ENCODE measurements at regions not wholly inside any gene's neighbourhood (a gene's known extent, or its start where the extent isn't known, plus 50 kb on each side); places are given as distances from the start of the nearest gene placed in this dataset.

- peaks cover 0 to 2% (median 0%) of the 10 kb centered on the region in 8 donors for H3K9me3 Mint-ChIP-seq
- Histone ChIP-seq H3K4me3 (ENCODE audit: low read length in 2 of 2) (no peak overlapping the region), H3K4me1 (ENCODE audit: insufficient read depth, low read length) (no peaks in the 10 kb centered on the region), H3K27me3 (ENCODE audit: insufficient read depth, low read length) (no peaks in the 10 kb centered on the region), H3K9me3 (ENCODE audit: control insufficient read depth in 1 of 2, low read length in 2 of 2) (no peaks in the 10 kb centered on the region), H3K27ac (ENCODE audit: low read depth, low read length) (no peak overlapping the region), H3K36me3 (ENCODE audit: insufficient read depth, low read length) (no peaks in the 10 kb centered on the region)
- DNase-seq: no peak
- H3K27me3 Mint-ChIP-seq: no peaks in the 10 kb centered on the region
- no peak overlapping the region for H3K27ac Mint-ChIP-seq
- no peaks in the 10 kb centered on the region for H3K36me3 Mint-ChIP-seq
- intact Hi-C loops (cut with micrococcal nuclease): no loop called here
- CTCF ChIA-PET (ENCODE audit: partially characterized antibody): no interaction called here
- no peak overlapping the region for H3K4me3 Mint-ChIP-seq
- no peaks in the 10 kb centered on the region for H3K4me1 Mint-ChIP-seq
- POLR2A ChIA-PET (ENCODE audit: partially characterized antibody): no interaction called here
Measured at GRCh38 chr5:58087905-58088304, 372.0 kb downstream of the PLK2 start.

- CTCF ChIA-PET (ENCODE audit: partially characterized antibody): no interaction called here
- H3K27ac Mint-ChIP-seq: no peak overlapping the region
- Histone ChIP-seq H3K9me3 (ENCODE audit: control insufficient read depth in 1 of 2, low read length in 2 of 2) (no peaks in the 10 kb centered on the region), H3K36me3 (ENCODE audit: insufficient read depth, low read length) (no peaks in the 10 kb centered on the region), H3K4me3 (ENCODE audit: low read length in 2 of 2) (no peak overlapping the region), H3K27ac (ENCODE audit: low read depth, low read length) (no peak overlapping the region), H3K27me3 (ENCODE audit: insufficient read depth, low read length) (no peaks in the 10 kb centered on the region), H3K4me1 (ENCODE audit: insufficient read depth, low read length) (no peaks in the 10 kb centered on the region)
- intact Hi-C loops (cut with micrococcal nuclease): no loop called here
- no peaks in the 10 kb centered on the region for H3K36me3 Mint-ChIP-seq
- H3K4me1 Mint-ChIP-seq: no peaks in the 10 kb centered on the region
- H3K4me3 Mint-ChIP-seq: no peak overlapping the region
- POLR2A ChIA-PET (ENCODE audit: partially characterized antibody): no interaction called here
- peaks cover 0 to 2% (median 0%) of the 10 kb centered on the region in 8 donors for H3K9me3 Mint-ChIP-seq
- H3K27me3 Mint-ChIP-seq: peaks cover 0 to 6% of the 10 kb centered on the region in 2 donors
- no peak for DNase-seq
Measured at GRCh38 chr5:58087123-58087522, 372.8 kb downstream of the PLK2 start.

DNA sequence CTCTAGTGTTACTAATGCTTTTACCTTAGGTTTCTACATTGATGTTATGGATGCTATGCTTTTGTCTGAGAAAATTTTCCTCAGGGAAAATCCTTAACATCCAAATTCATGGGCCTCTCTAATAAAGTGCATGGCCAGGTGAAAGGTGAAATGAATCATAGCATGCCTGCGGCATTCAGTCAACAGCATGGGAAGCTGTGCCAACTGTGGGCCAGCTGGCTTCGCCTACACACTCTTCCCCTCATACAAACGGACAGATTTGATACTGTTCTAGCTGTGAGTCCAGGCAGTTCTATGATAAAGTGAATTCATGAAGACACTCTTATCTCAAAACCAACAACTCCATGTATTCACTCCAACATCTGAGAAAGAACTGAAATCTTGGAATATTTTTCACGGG lies 374.1 kb downstream of the PLK2 start:
- Histone ChIP-seq H3K9me3 (ENCODE audit: control insufficient read depth in 1 of 2, low read length in 2 of 2) (no peaks in the 10 kb centered on the region), H3K27ac (ENCODE audit: low read depth, low read length) (no peak overlapping the region), H3K27me3 (ENCODE audit: insufficient read depth, low read length) (no peaks in the 10 kb centered on the region), H3K36me3 (ENCODE audit: insufficient read depth, low read length) (no peaks in the 10 kb centered on the region), H3K4me3 (ENCODE audit: low read length in 2 of 2) (no peak overlapping the region), H3K4me1 (ENCODE audit: insufficient read depth, low read length) (no peaks in the 10 kb centered on the region)
- DNase-seq: no peak
- Mint-ChIP-seq H3K27ac (no peak overlapping the region), H3K4me3 (no peak overlapping the region), H3K9me3 (peaks cover 0 to 2% (median 0%) of the 10 kb centered on the region in 8 donors), H3K27me3 (peaks cover 0 to 6% of the 10 kb centered on the region in 2 donors), H3K4me1 (no peaks in the 10 kb centered on the region), H3K36me3 (no peaks in the 10 kb centered on the region)
- ChIA-PET CTCF (ENCODE audit: partially characterized antibody) (no interaction called here), POLR2A (ENCODE audit: partially characterized antibody) (no interaction called here)
- intact Hi-C loops (cut with micrococcal nuclease): no loop called here

DNA sequence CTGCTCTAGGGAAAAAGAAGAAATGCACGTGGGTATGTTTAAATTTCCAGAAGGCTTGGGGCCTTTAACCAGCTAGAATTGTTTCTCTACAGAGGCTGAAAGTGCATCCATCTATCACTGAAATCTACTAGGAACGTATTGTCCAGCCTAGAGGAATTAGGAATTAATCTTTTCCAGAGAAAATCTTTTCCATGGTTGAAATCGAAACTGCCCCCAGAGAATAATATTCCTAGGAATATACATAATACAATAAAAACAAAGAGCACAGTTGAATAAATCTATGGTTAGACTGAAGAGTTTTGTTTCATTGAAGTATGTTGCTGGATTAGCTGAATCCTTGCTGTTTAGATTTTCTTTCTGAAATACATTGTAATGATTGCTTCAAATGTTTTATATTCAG lies 378.5 kb downstream of the PLK2 start:
- POLR2A ChIA-PET (ENCODE audit: partially characterized antibody): no interaction called here
- no peaks in the 10 kb centered on the region for H3K36me3 ChIP-seq (ENCODE audit: insufficient read depth, low read length)
- H3K9me3 Mint-ChIP-seq: no peaks in the 10 kb centered on the region
- CTCF ChIA-PET (ENCODE audit: partially characterized antibody): no interaction called here
- H3K27ac Mint-ChIP-seq: no peak overlapping the region
- DNase-seq: no peak
- H3K4me1 Mint-ChIP-seq: no peaks in the 10 kb centered on the region
- no peak overlapping the region for H3K27ac ChIP-seq (ENCODE audit: low read depth, low read length)
- H3K36me3 Mint-ChIP-seq: no peaks in the 10 kb centered on the region
- intact Hi-C loops (cut with micrococcal nuclease): no loop called here
- peaks cover 0 to 6% of the 10 kb centered on the region in 2 donors for H3K27me3 Mint-ChIP-seq
- H3K4me3 ChIP-seq (ENCODE audit: low read length in 2 of 2): no peak overlapping the region
- H3K9me3 ChIP-seq (ENCODE audit: control insufficient read depth in 1 of 2, low read length in 2 of 2): no peaks in the 10 kb centered on the region
- no peak overlapping the region for H3K4me3 Mint-ChIP-seq
- no peaks in the 10 kb centered on the region for H3K27me3 ChIP-seq (ENCODE audit: insufficient read depth, low read length)
- no peaks in the 10 kb centered on the region for H3K4me1 ChIP-seq (ENCODE audit: insufficient read depth, low read length)

DNA sequence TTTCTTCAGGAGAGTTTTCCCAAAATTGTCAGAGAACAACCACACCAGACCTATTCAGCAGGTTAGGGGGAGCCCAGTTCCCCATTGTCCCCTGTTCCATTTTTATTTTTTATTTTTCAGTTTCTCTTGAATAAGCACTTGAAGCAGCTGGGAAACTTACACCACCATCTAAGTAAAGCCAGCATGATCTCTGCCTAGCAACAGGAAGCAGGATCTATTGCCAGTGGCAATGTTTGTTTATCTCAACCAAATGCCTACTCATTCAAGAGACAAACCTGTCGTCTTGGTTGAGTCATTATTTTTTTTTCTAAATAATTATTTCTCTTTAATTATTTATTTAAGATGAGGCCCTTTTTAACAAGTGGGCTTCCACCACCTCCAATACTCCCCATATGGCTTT lies 379.3 kb downstream of the PLK2 start:
- H3K4me1 ChIP-seq (ENCODE audit: insufficient read depth, low read length): no peaks in the 10 kb centered on the region
- no peak overlapping the region for H3K27ac Mint-ChIP-seq
- no peaks in the 10 kb centered on the region for H3K9me3 Mint-ChIP-seq
- DNase-seq: no peak
- no peaks in the 10 kb centered on the region for H3K4me1 Mint-ChIP-seq
- intact Hi-C loops (cut with micrococcal nuclease): no loop called here
- H3K4me3 Mint-ChIP-seq: no peak overlapping the region
- H3K36me3 Mint-ChIP-seq: no peaks in the 10 kb centered on the region
- no peaks in the 10 kb centered on the region for H3K36me3 ChIP-seq (ENCODE audit: insufficient read depth, low read length)
- peaks cover 0 to 6% of the 10 kb centered on the region in 2 donors for H3K27me3 Mint-ChIP-seq
- H3K27me3 ChIP-seq (ENCODE audit: insufficient read depth, low read length): no peaks in the 10 kb centered on the region
- ChIA-PET POLR2A (ENCODE audit: partially characterized antibody) (no interaction called here), CTCF (ENCODE audit: partially characterized antibody) (no interaction called here)
- H3K4me3 ChIP-seq (ENCODE audit: low read length in 2 of 2): no peak overlapping the region
- H3K9me3 ChIP-seq (ENCODE audit: control insufficient read depth in 1 of 2, low read length in 2 of 2): no peaks in the 10 kb centered on the region
- no peak overlapping the region for H3K27ac ChIP-seq (ENCODE audit: low read depth, low read length)

- no peak for DNase-seq
- ChIA-PET POLR2A (ENCODE audit: partially characterized antibody) (no interaction called here), CTCF (ENCODE audit: partially characterized antibody) (no interaction called here)
- H3K27ac Mint-ChIP-seq: no peak overlapping the region
- H3K4me3 Mint-ChIP-seq: no peak overlapping the region
- intact Hi-C loops (cut with micrococcal nuclease): no loop called here
- Histone ChIP-seq H3K4me3 (ENCODE audit: low read length in 2 of 2) (no peak overlapping the region), H3K4me1 (ENCODE audit: insufficient read depth, low read length) (no peaks in the 10 kb centered on the region), H3K9me3 (ENCODE audit: control insufficient read depth in 1 of 2, low read length in 2 of 2) (no peaks in the 10 kb centered on the region), H3K36me3 (ENCODE audit: insufficient read depth, low read length) (no peaks in the 10 kb centered on the region), H3K27me3 (ENCODE audit: insufficient read depth, low read length) (no peaks in the 10 kb centered on the region), H3K27ac (ENCODE audit: low read depth, low read length) (no peak overlapping the region)
- H3K27me3 Mint-ChIP-seq: peaks cover 0 to 6% of the 10 kb centered on the region in 2 donors
- no peaks in the 10 kb centered on the region for H3K9me3 Mint-ChIP-seq
- no peaks in the 10 kb centered on the region for H3K36me3 Mint-ChIP-seq
- no peaks in the 10 kb centered on the region for H3K4me1 Mint-ChIP-seq
Measured at GRCh38 chr5:58077966-58078365, 381.9 kb downstream of the PLK2 start.

GRCh38 chr5:58077416-58077815 lies 382.5 kb downstream of the PLK2 start:
- H3K27ac Mint-ChIP-seq: no peak overlapping the region
- H3K4me1 ChIP-seq (ENCODE audit: insufficient read depth, low read length): no peaks in the 10 kb centered on the region
- H3K36me3 ChIP-seq (ENCODE audit: insufficient read depth, low read length): no peaks in the 10 kb centered on the region
- H3K9me3 ChIP-seq (ENCODE audit: control insufficient read depth in 1 of 2, low read length in 2 of 2): no peaks in the 10 kb centered on the region
- H3K4me3 ChIP-seq (ENCODE audit: low read length in 2 of 2): no peak overlapping the region
- no peak overlapping the region for H3K27ac ChIP-seq (ENCODE audit: low read depth, low read length)
- POLR2A ChIA-PET (ENCODE audit: partially characterized antibody): no interaction called here
- H3K4me1 Mint-ChIP-seq: peaks cover 0 to 2% (median under 1%) of the 10 kb centered on the region in 4 donors
- H3K9me3 Mint-ChIP-seq: no peaks in the 10 kb centered on the region
- peaks cover 0 to 2% of the 10 kb centered on the region in 2 donors for H3K27me3 Mint-ChIP-seq
- intact Hi-C loops (cut with micrococcal nuclease): no loop called here
- no peaks in the 10 kb centered on the region for H3K27me3 ChIP-seq (ENCODE audit: insufficient read depth, low read length)
- DNase-seq: no peak
- CTCF ChIA-PET (ENCODE audit: partially characterized antibody): no interaction called here
- no peaks in the 10 kb centered on the region for H3K36me3 Mint-ChIP-seq
- H3K4me3 Mint-ChIP-seq: no peak overlapping the region

- H3K4me1 Mint-ChIP-seq: peaks cover 0 to 3% (median under 1%) of the 10 kb centered on the region in 4 donors
- ChIA-PET POLR2A (ENCODE audit: partially characterized antibody) (no interaction called here), CTCF (ENCODE audit: partially characterized antibody) (no interaction called here)
- no peaks in the 10 kb centered on the region for H3K27me3 ChIP-seq (ENCODE audit: insufficient read depth, low read length)
- H3K27ac Mint-ChIP-seq: no peak overlapping the region
- intact Hi-C loops (cut with micrococcal nuclease): no loop called here
- H3K27me3 Mint-ChIP-seq: no peaks in the 10 kb centered on the region
- H3K36me3 ChIP-seq (ENCODE audit: insufficient read depth, low read length): no peaks in the 10 kb centered on the region
- H3K4me1 ChIP-seq (ENCODE audit: insufficient read depth, low read length): no peaks in the 10 kb centered on the region
- H3K4me3 Mint-ChIP-seq: no peak overlapping the region
- H3K4me3 ChIP-seq (ENCODE audit: low read length in 2 of 2): no peak overlapping the region
- H3K27ac ChIP-seq (ENCODE audit: low read depth, low read length): no peak overlapping the region
- H3K9me3 Mint-ChIP-seq: no peaks in the 10 kb centered on the region
- DNase-seq: no peak
- H3K9me3 ChIP-seq (ENCODE audit: control insufficient read depth in 1 of 2, low read length in 2 of 2): no peaks in the 10 kb centered on the region
- H3K36me3 Mint-ChIP-seq: no peaks in the 10 kb centered on the region
Measured at GRCh38 chr5:58076483-58077257, 383.2 kb downstream of the PLK2 start.

Data from CD4-positive, alpha-beta memory T cell (primary cell).